OCI-LY1 (cell line): ENCODE measurements at regions not wholly inside any gene's neighbourhood (a gene's known extent, or its start where the extent isn't known, plus 50 kb on each side); places are given as distances from the start of the nearest gene placed in this dataset.

Experiments
- H2AFZ ChIP-seq: fragments of 200-600 bp; sonication (generic), shearing (Covaris generic); 2 replicates; pipeline ENCODE4 v1.6.0; 2014; ENCODE audit warnings: antibody characterized with exemption, mild to moderate bottlenecking, low read length
- H3F3A ChIP-seq: fragments of 200-600 bp; sonication (generic), shearing (Covaris generic); 2 replicates; pipeline ENCODE4 v1.6.0; 2014; ENCODE audit warnings: mild to moderate bottlenecking, antibody characterized with exemption, low read length, moderate library complexity; ENCODE audit not compliant: insufficient read depth
- H3K27ac ChIP-seq: fragments of 200-600 bp; sonication (generic); 2 replicates; pipeline ENCODE4 v1.5.1; 2014; ENCODE audit warnings: low read length, mixed run types, mild to moderate bottlenecking, low read depth; ENCODE audit not compliant: poor library complexity, severe bottlenecking
- H3K27me3 ChIP-seq: fragments of 200-600 bp; sonication (generic); 2 replicates; pipeline ENCODE4 v1.6.0; 2014; ENCODE audit warnings: antibody characterized with exemption, mild to moderate bottlenecking, low read length, moderate library complexity; ENCODE audit not compliant: insufficient read depth
- H3K36me3 ChIP-seq: fragments of 200-600 bp; sonication (generic); 2 replicates; pipeline ENCODE4 v1.6.1; 2014; ENCODE audit warnings: mild to moderate bottlenecking, antibody characterized with exemption, low read length, moderate library complexity, mixed read lengths; ENCODE audit not compliant: insufficient read depth
- H3K4me1 ChIP-seq: fragments of 200-600 bp; sonication (generic); 2 replicates; pipeline ENCODE4 v1.5.1; 2014; ENCODE audit warnings: mild to moderate bottlenecking, low read length, moderate library complexity; ENCODE audit not compliant: insufficient read depth, severe bottlenecking
- H3K4me2 ChIP-seq: fragments of 200-600 bp; sonication (generic), shearing (Covaris generic); 2 replicates; pipeline ENCODE4 v1.6.1; 2014; ENCODE audit warnings: low read length
- H3K4me3 ChIP-seq: fragments of 200-600 bp; sonication (generic); 2 replicates; pipeline ENCODE4 v1.5.1; 2014; ENCODE audit warnings: low read length, low read depth, mild to moderate bottlenecking, mixed read lengths; ENCODE audit not compliant: poor library complexity, severe bottlenecking
- H3K79me2 ChIP-seq: fragments of 200-600 bp; shearing (Covaris generic); 2 replicates; pipeline ENCODE4 v1.6.1; 2016; ENCODE audit warnings: mixed run types, low read length, mixed read lengths; ENCODE audit not compliant: insufficient read depth
- H3K9ac ChIP-seq: fragments of 200-600 bp; sonication (generic), shearing (Covaris generic); 2 replicates; pipeline ENCODE4 v1.6.1; 2014; ENCODE audit warnings: mild to moderate bottlenecking, low read length, mixed read lengths
- H3K9me2 ChIP-seq: fragments of 200-600 bp; sonication (generic), shearing (Covaris generic); 2 replicates; pipeline ENCODE4 v1.6.1; 2014; ENCODE audit warnings: low read depth, mild to moderate bottlenecking, low read length, mixed read lengths
- H3K9me3 ChIP-seq: fragments of 200-600 bp; shearing (Covaris generic); 2 replicates; pipeline ENCODE4 v1.6.1; 2014; ENCODE audit warnings: low read length, mixed read lengths
- H4K20me1 ChIP-seq: fragments of 200-600 bp; sonication (generic), shearing (Covaris generic); 2 replicates; pipeline ENCODE4 v1.6.0; 2016; ENCODE audit warnings: mild to moderate bottlenecking, low read length; ENCODE audit not compliant: insufficient read depth
- EZH2 ChIP-seq: fragments of 200-600 bp; sonication (generic), shearing (Covaris generic); IDR thresholded peaks from 2 replicates; pipeline ENCODE4 v1.8.0; 2017; ENCODE audit warnings: borderline replicate concordance, mixed run types, mild to moderate bottlenecking, antibody characterized with exemption, low read length, moderate library complexity, mixed read lengths
- TF ChIP-seq, protein P1 (sequence below): fragments of 200-600 bp; sonication (generic), shearing (Covaris generic); IDR thresholded peaks from 2 replicates; pipeline ENCODE4 v1.5.1; 2017; ENCODE audit warnings: mild to moderate bottlenecking, antibody characterized with exemption, low read length, moderate library complexity, mixed read lengths

DNA sequence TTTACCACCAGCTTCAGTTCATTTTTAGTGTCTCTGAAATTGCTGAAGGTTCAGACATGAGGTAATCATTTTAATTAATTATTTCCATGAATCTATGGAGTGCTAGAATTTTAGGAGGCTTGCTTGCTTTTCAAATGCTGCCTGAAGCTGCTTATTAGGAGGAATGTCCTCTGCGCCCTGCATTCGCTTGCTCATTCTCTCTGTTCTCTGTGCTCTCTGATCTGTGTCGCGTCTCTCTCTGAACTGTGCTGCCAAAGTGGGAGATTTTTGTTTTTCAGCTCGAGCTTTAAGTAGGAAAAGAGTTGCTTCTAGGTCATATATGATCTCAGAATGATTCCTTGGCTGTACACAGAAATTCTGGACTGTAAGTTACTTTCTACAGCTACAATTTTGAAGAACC lies 101.7 kb upstream of the PRR16 start:
- H3K4me1 ChIP-seq, result no peaks in the 10 kb centered on the region

DNA sequence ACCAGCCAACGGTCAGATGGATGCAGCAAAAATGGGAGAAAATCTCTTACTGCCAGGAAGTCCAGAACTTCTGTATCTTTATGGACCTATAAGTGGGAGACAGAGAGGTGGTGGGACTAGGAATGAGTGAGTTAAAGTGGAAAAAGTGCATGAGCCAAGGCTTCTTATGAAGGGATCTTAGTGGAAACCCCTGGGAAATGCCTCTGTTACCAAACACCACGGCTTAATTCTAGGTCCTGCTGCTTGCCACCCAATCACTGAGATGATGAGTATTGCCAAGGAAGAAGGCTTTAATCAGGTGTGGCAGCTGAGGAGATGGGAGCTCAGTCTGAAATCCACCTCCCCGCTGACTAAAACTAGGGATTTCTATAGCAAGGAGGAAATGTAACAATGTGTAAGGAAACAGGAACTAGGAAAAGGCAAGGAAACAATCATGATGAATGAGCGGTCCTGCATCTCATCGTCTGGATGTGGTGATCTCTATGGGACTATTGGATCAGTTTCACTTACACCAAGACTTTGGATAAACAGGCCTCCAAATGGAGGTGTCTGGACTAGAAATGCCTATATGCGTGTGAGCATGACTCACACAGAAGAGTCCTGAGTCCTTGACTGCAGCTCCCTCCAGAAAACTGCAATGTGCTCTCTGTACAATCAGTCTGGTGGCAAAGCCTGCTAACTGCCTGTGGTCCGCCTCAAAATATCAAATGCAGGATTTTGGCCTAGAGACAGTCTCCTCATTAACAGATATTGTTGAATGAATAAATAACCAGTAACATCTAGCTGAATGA lies 98.2 kb upstream of the PRR16 start:
- no peaks in the 10 kb centered on the region for H3K79me2 ChIP-seq
- no peaks in the 10 kb centered on the region for H3K27me3 ChIP-seq
- H4K20me1 ChIP-seq, result no peaks in the 10 kb centered on the region
- H3K4me2 ChIP-seq, result no peak overlapping the region
- H2AFZ ChIP-seq, result no peak overlapping the region
- no peaks in the 10 kb centered on the region for H3K4me1 ChIP-seq
- no peak overlapping the region for H3K9ac ChIP-seq
- no peak overlapping the region for H3K4me3 ChIP-seq
- no peaks in the 10 kb centered on the region for H3F3A ChIP-seq
- H3K9me2 ChIP-seq, result no peaks in the 10 kb centered on the region
- no peaks in the 10 kb centered on the region for H3K9me3 ChIP-seq
- H3K27ac ChIP-seq, result no peak overlapping the region
- TF ChIP-seq, protein P1, sequence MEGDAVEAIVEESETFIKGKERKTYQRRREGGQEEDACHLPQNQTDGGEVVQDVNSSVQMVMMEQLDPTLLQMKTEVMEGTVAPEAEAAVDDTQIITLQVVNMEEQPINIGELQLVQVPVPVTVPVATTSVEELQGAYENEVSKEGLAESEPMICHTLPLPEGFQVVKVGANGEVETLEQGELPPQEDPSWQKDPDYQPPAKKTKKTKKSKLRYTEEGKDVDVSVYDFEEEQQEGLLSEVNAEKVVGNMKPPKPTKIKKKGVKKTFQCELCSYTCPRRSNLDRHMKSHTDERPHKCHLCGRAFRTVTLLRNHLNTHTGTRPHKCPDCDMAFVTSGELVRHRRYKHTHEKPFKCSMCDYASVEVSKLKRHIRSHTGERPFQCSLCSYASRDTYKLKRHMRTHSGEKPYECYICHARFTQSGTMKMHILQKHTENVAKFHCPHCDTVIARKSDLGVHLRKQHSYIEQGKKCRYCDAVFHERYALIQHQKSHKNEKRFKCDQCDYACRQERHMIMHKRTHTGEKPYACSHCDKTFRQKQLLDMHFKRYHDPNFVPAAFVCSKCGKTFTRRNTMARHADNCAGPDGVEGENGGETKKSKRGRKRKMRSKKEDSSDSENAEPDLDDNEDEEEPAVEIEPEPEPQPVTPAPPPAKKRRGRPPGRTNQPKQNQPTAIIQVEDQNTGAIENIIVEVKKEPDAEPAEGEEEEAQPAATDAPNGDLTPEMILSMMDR, result no peak
- TF ChIP-seq EZH2, result no peak
- H3K36me3 ChIP-seq, result no peaks in the 10 kb centered on the region

More for the DNA sequence above, 101.7 kb upstream of the PRR16 start:
- Histone ChIP-seq H3K4me3 (no peak overlapping the region), H3K4me2 (no peak overlapping the region), H3K9ac (no peak overlapping the region), H3F3A (no peaks in the 10 kb centered on the region), H3K9me2 (no peaks in the 10 kb centered on the region), H2AFZ (no peak overlapping the region), H3K27me3 (no peaks in the 10 kb centered on the region), H3K27ac (no peak overlapping the region), H3K9me3 (no peaks in the 10 kb centered on the region), H4K20me1 (no peaks in the 10 kb centered on the region), H3K36me3 (no peaks in the 10 kb centered on the region), H3K79me2 (no peaks in the 10 kb centered on the region)
- TF ChIP-seq, protein P1, result no peak
- no peak for TF ChIP-seq EZH2

DNA sequence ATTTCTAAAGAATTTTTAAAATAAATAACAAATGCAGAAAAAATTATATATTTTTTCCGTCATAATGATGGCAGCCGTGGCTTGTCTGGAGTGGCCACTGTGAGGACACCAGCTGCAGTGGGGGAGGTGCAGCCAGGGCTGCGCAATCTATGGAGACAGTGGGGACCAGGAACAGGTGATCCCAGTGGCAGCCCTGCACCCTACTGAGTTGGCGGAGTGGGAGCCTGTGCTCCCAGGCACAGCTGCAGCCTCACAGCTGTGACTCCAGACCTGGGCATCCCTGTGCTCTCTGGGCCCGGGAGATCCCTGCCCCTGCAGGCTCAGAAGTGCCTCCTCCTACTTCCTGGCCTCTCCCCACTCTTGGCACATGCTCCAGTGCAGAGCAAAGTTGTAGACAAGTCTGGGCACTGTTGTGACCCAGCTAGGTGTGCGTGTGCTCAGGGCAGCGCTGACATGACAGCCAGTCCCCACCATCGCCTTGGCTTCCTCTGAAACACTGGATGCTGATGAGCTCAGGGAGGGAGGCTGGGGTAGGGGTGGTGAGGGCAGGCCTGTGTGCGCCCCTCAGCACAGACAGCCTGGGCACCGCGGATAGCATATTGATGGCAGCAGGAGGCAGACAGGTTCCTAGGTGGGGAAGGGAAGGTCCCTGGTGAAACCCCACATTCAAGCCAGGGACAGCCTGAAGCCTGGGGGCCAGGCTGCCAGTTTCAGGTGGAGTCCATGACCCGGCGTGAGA lies 96.0 kb upstream of the PRR16 start:
- no peaks in the 10 kb centered on the region for H3K79me2 ChIP-seq
- no peak overlapping the region for H3K27ac ChIP-seq
- no peaks in the 10 kb centered on the region for H4K20me1 ChIP-seq
- H3K9ac ChIP-seq, result no peak overlapping the region
- no peaks in the 10 kb centered on the region for H3K27me3 ChIP-seq
- no peak overlapping the region for H2AFZ ChIP-seq
- H3F3A ChIP-seq, result no peaks in the 10 kb centered on the region
- H3K4me2 ChIP-seq, result no peak overlapping the region
- TF ChIP-seq EZH2, result no peak
- TF ChIP-seq, protein P1, result no peak
- H3K36me3 ChIP-seq, result no peaks in the 10 kb centered on the region
- no peak overlapping the region for H3K4me3 ChIP-seq
- H3K9me3 ChIP-seq, result no peaks in the 10 kb centered on the region
- H3K4me1 ChIP-seq, result no peaks in the 10 kb centered on the region
- H3K9me2 ChIP-seq, result no peaks in the 10 kb centered on the region
